Uterus (tissue), 3 donors: ENCODE measurements at regions not wholly inside any gene's neighbourhood (a gene's known extent, or its start where the extent isn't known, plus 50 kb on each side); places are given as distances from the start of the nearest gene placed in this dataset.

Source experiments
- DNase-seq, 2 donors: peaks; one replicate each; pipeline ENCODE4 v3.0.0-alpha.2; 2019 to 2020
- H3K27ac ChIP-seq, 2 donors: fragments of 200-600 bp; sonication (generic); 1 replicate in 1 of 2; 2 replicates in 1 of 2; pipeline ENCODE4 v1.5.1; 2016 to 2018
- H3K27me3 ChIP-seq, 2 donors: fragments of 200-600 bp; sonication (generic); one replicate each; pipeline ENCODE4 v1.5.1; 2018 to 2019; ENCODE audit warnings: control low read depth in 1 of 2
- H3K36me3 ChIP-seq, 2 donors: fragments of 200-600 bp; sonication (generic); one replicate each; pipeline ENCODE4 v1.5.1; 2019; ENCODE audit warnings: control low read depth in 1 of 2
- H3K4me1 ChIP-seq, 2 donors: fragments of 200-600 bp; sonication (generic); one replicate each; pipeline ENCODE4 v1.5.1; 2018 to 2019; ENCODE audit warnings: control low read depth in 1 of 2
- H3K4me3 ChIP-seq, 2 donors: fragments of 200-600 bp; sonication (generic); 1 replicate in 1 of 2; 2 replicates in 1 of 2; pipeline ENCODE4 v1.5.1; 2018 to 2019; ENCODE audit warnings: mild to moderate bottlenecking in 1 of 2
- H3K9me3 ChIP-seq, 2 donors: fragments of 200-600 bp; sonication (generic); one replicate each; pipeline ENCODE4 v1.5.1; 2019; ENCODE audit warnings: control low read depth in 1 of 2
- CTCF ChIP-seq, 4 experiments: fragments of 200-600 bp in 2 of 4; fragments of 450-650 bp in 2 of 4; sonication (generic) in 2 of 4; IDR thresholded peaks; one replicate each; pipeline ENCODE4 v1.5.1; 2016 to 2019; ENCODE audit warnings: antibody characterized with exemption in 4 of 4, mild to moderate bottlenecking in 2 of 4, moderate library complexity in 1 of 4
- POLR2A ChIP-seq, 2 donors: fragments of 450-650 bp; IDR thresholded peaks; one replicate each; pipeline ENCODE4 v1.6.1; 2016; ENCODE audit warnings: antibody characterized with exemption in 2 of 2, mild to moderate bottlenecking in 1 of 2, moderate library complexity in 1 of 2
- intact Hi-C: fragments of 100-400 bp; cut with DNase I; formaldehyde crosslinking; loops from one replicate; pipeline ENCODE4 v1.15.1; 2023; ENCODE audit warnings: low total_unique reads
- donor health status: DM: yes; HTN: yes; CAD: no.

GRCh38 chr6:163730246-163731210 is 316.0 kb downstream of the QKI start:
- Histone ChIP-seq H3K4me1 (no peaks in the 10 kb centered on the region), H3K9me3 (no peaks in the 10 kb centered on the region), H3K27me3 (no peaks in the 10 kb centered on the region), H3K4me3 (no peak overlapping the region), H3K36me3 (no peaks in the 10 kb centered on the region), H3K27ac (no peak overlapping the region)
- intact Hi-C loops: no loop called here
- no peak for DNase-seq
- no peak for TF ChIP-seq CTCF (IDR thresholded peaks at IDR 0.05)
- TF ChIP-seq POLR2A (IDR thresholded peaks at IDR 0.05): no peak

- Histone ChIP-seq H3K27ac (no peak overlapping the region), H3K4me1 (no peaks in the 10 kb centered on the region), H3K9me3 (no peaks in the 10 kb centered on the region), H3K4me3 (no peak overlapping the region), H3K36me3 (no peaks in the 10 kb centered on the region), H3K27me3 (no peaks in the 10 kb centered on the region)
- no peak for DNase-seq
- TF ChIP-seq CTCF (IDR thresholded peaks at IDR 0.05) (no peak), POLR2A (IDR thresholded peaks at IDR 0.05) (no peak)
- intact Hi-C loops: no loop called here
These were observed 314.8 kb downstream of the QKI start for GRCh38 chr6:163729127-163729872.

GRCh38 chr6:163728442-163729126 is 314.1 kb downstream of the QKI start:
- no peak for DNase-seq
- Histone ChIP-seq H3K27ac (no peak overlapping the region), H3K27me3 (no peaks in the 10 kb centered on the region), H3K4me1 (no peaks in the 10 kb centered on the region), H3K4me3 (no peak overlapping the region), H3K36me3 (no peaks in the 10 kb centered on the region), H3K9me3 (no peaks in the 10 kb centered on the region)
- TF ChIP-seq POLR2A (IDR thresholded peaks at IDR 0.05) (no peak), CTCF (IDR thresholded peaks at IDR 0.05) (no peak)
- intact Hi-C loops: no loop called here

GRCh38 chr6:163726037-163726695 is 311.6 kb downstream of the QKI start:
- Histone ChIP-seq H3K4me1 (no peaks in the 10 kb centered on the region), H3K4me3 (no peak overlapping the region), H3K27me3 (no peaks in the 10 kb centered on the region), H3K36me3 (no peaks in the 10 kb centered on the region), H3K27ac (no peak overlapping the region), H3K9me3 (no peaks in the 10 kb centered on the region)
- intact Hi-C loops: no loop called here
- no peak for DNase-seq
- no peak for TF ChIP-seq CTCF (IDR thresholded peaks at IDR 0.05)
- no peak for TF ChIP-seq POLR2A (IDR thresholded peaks at IDR 0.05)
